ENCODE measurements at regions not wholly inside any gene's neighbourhood (a gene's known extent, or its start where the extent isn't known, plus 50 kb on each side); places are given as distances from the start of the nearest gene placed in this dataset.

- WGBS (ENCODE audit: insufficient coverage, insufficient replicate concordance, low lambda C conversion rate, missing lambda C conversion rate), result 21% methylated on average over 5 of the region's 5 CpGs
- Histone ChIP-seq H3K4me3 (no peak overlapping the region), H3K79me2 (ENCODE audit: control insufficient read depth, insufficient read depth, low read length) (no peaks in the 10 kb centered on the region), H3K36me3 (ENCODE audit: control insufficient read depth in 2 of 2, insufficient read depth in 2 of 2, low read length in 1 of 2) (no peaks in the 10 kb centered on the region), H3K4me1 (ENCODE audit: control insufficient read depth, insufficient read depth, low read length) (no peaks in the 10 kb centered on the region), H4K20me1 (ENCODE audit: control insufficient read depth, insufficient read depth) (no peaks in the 10 kb centered on the region), H2AFZ (ENCODE audit: control insufficient read depth, low read depth, low read length) (no peak overlapping the region), H3K27me3 (replicated peaks in 1 of 2; ENCODE audit: control insufficient read depth in 2 of 2, insufficient read depth in 2 of 2, low read length in 1 of 2) (no peaks in the 10 kb centered on the region), H3K9me3 (replicated peaks; ENCODE audit: control insufficient read depth, insufficient read depth, low read length) (no peaks in the 10 kb centered on the region), H3K27ac (ENCODE audit: control insufficient read depth, insufficient read depth) (no peak overlapping the region), H3K4me2 (ENCODE audit: control insufficient read depth, insufficient read depth) (no peak overlapping the region), H3K9ac (ENCODE audit: control insufficient read depth, insufficient read depth, low read length) (no peak overlapping the region)
- DNase-seq (ENCODE audit: low read depth, low spot score) (no peak), FAIRE-seq (no peak), ATAC-seq (no peak)
- RAD21 ChIA-PET (ENCODE audit: unreplicated experiment), result no interaction called here
- POLR2A ChIA-PET, result no interaction called here
- no TSS peak for BruUV-seq (replicated peaks)
- CTCF ChIA-PET, result no interaction called here
- intact Hi-C loops (cut with micrococcal nuclease; ENCODE audit: unreplicated experiment) (no loop called here), in situ Hi-C loops (cut with MboI) (no loop called here)
- SMC1A ChIA-PET (ENCODE audit: uncharacterized antibody, unreplicated experiment), result no interaction called here
- TF ChIP-seq MYB (IDR thresholded peaks at IDR 0.05; ENCODE audit: borderline replicate concordance, low read depth, low read length) (no peak), NFYA (IDR thresholded peaks at IDR 0.05; ENCODE audit: borderline replicate concordance, low read depth, low read length) (no peak), ESRRA (IDR thresholded peaks at IDR 0.05; ENCODE audit: low read length) (no peak), TAF1 (IDR thresholded peaks at IDR 0.05; ENCODE audit: borderline replicate concordance, low read depth, low read length) (no peak), ASH2L (IDR thresholded peaks at IDR 0.05; ENCODE audit: borderline replicate concordance, low read depth) (no peak), BCL3 (IDR thresholded peaks at IDR 0.05; ENCODE audit: borderline replicate concordance, insufficient read depth, low read depth, low read length, poor library complexity, severe bottlenecking) (no peak), CREM (IDR thresholded peaks at IDR 0.05; ENCODE audit: low read depth) (no peak), EZH2 (IDR thresholded peaks at IDR 0.05; ENCODE audit: borderline replicate concordance, control insufficient read depth, low read depth, low read length) (no peak), TCF3 (IDR thresholded peaks at IDR 0.05; ENCODE audit: borderline replicate concordance, insufficient read depth, low read depth, low read length) (no peak), ZBTB4 (CRISPR knock-in tag; IDR thresholded peaks at IDR 0.05) (no peak), STAT1 (conservative IDR thresholded peaks at IDR 0.05) (no peak), HDAC6 (IDR thresholded peaks at IDR 0.05; ENCODE audit: unreplicated experiment) (no peak)
These were observed 339.3 kb downstream of the BRINP1 start for GRCh38 chr9:119029886-119030285.

Data from GM12878 (cell line).